HG02852 (cell line): ENCODE measurements at regions not wholly inside any gene's neighbourhood (a gene's known extent, or its start where the extent isn't known, plus 50 kb on each side); places are given as distances from the start of the nearest gene placed in this dataset.
"Not testable (repeated sequence)": the region's sequence is repeated elsewhere in the genome, so short reads cannot be mapped to it uniquely, and the experiment has no call there.

ENCODE experiments used
- ATAC-seq: cut with Tn5 transposase; IDR thresholded peaks from one replicate; pipeline ENCODE4 v1.9.1; 2021; ENCODE audit warnings: mild to moderate bottlenecking, moderate library complexity; ENCODE audit not compliant: unreplicated experiment

GRCh38 chr7:83749495-83749894, 100.6 kb upstream of the SEMA3E start:
- no peak for ATAC-seq

DNA sequence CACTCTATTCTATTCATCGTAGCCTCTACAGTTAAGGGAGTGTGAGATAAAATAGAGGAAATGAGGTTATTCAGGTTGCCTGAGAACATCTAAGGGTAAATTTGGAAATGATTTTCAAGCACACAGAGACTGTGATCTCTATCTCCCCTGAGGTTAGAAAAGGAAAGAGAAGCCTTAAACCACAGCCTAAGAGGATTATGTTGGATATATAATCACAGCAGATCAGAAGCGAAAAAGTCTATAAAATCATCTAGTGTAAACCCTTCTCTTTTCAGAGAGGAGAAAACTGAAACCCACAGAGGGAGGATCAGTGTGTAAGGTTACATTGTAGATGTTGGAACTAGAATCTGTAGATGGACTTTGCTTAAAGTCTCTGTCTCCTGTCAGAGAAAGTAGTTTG, 90.6 kb upstream of the SEMA3E start:
- ATAC-seq, result no peak

GRCh38 chr7:83738291-83738835, 89.4 kb upstream of the SEMA3E start:
- no peak for ATAC-seq

DNA sequence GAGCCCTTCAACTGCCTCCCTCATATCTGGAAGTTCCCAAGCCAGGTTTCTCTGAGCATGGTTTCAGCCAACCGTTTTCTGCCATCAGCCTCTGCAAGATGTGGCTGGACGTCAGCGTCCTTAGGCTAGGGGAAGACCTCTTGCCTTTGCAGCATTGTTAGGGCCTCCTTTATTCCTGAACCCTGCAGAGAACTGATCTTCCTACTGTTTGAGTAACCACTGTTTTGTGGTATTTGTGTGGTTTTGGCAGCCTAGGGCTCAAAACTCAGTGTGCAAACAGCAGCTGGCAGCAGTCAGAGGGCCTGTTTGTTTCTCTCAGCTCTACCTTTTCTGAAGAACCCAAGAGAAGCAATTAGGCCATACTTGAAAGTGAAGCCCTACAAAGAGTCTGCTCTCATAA, 83.4 kb upstream of the SEMA3E start:
- no peak for ATAC-seq

DNA sequence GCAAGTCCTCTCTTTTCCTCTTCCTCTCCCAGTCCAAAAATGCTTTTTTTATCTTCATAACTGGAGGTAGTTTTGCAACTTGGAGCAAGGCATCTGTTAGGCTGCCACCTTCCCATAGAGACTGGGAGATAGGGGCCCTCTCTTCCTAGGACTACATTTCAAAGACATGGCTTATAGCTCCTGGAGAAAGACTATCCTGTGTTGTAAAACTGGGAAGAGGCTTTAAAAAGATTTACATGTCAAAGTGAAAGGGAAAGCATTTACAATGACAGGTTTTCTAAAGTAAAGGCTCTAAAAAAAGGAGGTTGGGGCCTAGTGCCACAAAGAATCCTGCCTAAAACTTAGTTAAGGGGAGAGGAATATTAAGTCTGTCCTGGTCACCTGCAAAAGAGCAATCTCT, 82.2 kb upstream of the SEMA3E start:
- ATAC-seq, result no peak

DNA sequence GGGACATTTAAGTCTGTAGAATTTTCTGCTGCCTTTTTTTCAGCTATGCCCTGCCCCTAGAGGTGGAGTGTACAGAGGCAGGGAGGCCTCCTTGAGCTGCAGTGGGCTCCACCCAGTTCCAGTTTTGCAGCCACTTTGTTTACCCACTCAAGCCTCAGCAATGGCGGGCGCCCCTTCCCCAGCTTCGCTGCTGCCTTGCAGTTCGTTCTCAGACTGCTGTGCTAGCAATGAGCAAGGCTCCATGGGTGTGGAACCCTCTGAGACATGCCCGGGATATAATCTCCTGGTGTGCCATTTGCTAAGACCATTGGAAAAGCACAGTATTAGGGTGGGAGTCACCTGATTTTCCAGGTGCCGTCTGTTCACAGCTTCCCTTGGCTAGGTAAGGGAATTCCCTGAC, 68.0 kb upstream of the SEMA3E start:
- ATAC-seq, result not testable (repeated sequence)

GRCh38 chr7:83708531-83708930, 59.6 kb upstream of the SEMA3E start:
- no peak for ATAC-seq

DNA sequence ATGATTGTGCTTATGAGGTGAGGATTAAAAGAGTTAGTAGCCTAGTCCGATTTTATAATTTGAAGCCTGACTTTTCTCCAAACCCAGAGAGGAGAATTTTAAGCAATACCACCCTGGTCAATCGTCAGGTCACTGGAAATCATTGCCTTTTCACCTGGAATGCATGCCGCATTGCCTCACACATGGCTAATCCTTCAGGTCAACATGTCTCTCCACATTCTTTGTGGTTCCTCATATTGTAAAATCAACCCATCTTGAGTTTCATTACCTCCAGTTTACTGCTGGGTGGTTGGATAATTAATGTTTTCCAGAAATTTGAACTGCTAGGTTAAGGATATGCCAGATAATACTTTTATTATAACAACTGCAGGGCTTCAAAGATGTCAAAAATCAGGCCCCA, 55.6 kb upstream of the SEMA3E start:
- no peak for ATAC-seq

DNA sequence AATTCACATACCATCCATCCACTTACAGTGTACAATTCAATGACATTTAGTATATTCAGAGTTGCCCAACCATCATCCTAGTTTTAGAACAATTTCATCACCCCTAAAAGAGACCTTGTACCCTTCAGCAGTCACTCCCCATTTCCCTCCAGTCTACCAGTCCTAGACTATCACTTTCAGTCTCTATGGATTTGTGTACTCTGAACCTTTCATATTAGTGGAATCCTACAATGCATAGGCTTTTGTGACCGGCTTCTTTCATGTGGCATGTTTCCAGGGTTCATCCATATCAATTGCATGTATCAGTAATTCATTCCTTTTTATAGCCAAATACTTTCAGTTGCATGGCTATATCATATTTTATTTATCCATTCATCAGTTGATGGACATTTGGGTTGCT, 53.5 kb upstream of the SEMA3E start:
- no peak for ATAC-seq

GRCh38 chr7:83701736-83702135, 52.8 kb upstream of the SEMA3E start:
- ATAC-seq, result no peak
